Renal pelvis (tissue), 1 donor: ENCODE measurements at regions not wholly inside any gene's neighbourhood (a gene's known extent, or its start where the extent isn't known, plus 50 kb on each side); places are given as distances from the start of the nearest gene placed in this dataset.

Source experiments
- DNase-seq: peaks from one replicate; pipeline ENCODE4 v3.0.0-alpha.2; 2013

DNA sequence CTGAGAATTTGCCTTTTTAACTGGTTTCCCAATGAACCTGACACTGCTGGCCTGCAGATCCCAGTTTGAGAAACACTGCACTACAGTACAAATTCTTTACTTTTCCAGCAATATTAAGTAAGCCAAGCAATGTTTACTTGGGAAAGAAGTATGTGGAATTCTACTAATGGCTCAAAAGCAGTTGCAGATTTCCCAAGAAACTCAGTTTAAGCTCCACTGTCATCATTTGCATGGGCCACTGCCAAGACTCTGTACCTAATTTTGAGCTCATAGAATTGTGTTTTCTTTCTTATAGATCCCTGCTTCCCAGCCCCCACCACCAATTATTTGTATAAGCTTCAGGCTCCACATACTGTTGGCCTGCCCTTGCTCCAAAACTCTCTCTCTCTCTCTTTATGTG is 676.1 kb downstream of the RNF144A start:
- DNase-seq: no peak

DNA sequence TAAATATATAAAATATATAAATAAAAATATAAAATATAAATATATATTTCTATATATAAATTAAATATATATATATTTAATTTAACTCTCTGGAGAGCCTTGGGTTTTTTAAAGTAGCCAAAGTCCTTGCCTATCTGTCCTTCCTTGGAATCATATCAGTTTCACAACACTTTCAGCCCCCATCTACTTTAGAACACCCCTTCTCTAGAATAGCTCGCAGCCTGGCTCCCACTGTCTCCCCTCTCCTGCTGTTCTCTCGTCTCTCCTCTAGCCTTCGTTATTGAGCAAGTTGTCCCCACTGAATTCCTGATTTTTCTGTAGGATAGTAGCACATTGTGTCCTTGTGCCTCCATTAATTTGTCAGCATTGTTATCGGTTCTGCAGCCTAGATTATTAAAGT is 677.0 kb downstream of the RNF144A start:
- DNase-seq: no peak

DNA sequence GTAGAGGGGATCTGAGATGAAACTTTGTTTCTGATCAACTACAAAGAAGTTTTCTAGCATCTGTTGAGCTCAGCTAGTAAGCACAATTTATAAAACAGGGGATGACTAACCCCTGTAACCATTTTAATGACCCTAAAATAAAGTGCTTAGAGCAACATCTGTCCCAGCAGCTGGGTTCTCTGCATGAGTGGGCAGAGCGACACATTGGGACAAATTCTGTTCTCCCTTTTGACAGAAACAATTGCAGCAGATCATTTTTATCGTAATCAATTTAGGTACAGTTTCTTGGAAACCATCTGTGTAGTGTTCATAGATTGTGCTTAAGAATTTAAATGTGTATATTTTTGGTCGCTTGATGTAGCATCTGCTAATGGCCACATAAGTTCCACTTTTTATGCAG is 678.0 kb downstream of the RNF144A start:
- no peak for DNase-seq

DNA sequence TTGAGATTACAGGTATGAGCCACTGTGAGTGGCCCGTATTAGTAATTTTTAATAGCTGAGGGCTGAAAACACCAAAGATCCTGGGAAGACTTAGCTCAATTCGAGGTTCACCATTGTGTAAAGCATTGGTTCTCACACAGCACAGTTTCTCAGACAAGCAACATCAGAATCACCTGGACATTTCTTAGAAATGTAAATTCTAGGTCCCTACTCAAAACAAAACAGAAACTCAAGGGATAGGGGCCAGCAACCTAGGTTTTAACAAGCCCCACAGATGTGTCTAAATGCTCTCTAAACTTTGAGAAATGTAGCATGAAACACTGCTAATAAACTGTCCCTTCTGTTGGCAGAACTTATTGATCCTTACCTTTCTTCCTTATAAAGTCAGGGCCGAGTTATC is 681.2 kb downstream of the RNF144A start:
- no peak for DNase-seq

DNA sequence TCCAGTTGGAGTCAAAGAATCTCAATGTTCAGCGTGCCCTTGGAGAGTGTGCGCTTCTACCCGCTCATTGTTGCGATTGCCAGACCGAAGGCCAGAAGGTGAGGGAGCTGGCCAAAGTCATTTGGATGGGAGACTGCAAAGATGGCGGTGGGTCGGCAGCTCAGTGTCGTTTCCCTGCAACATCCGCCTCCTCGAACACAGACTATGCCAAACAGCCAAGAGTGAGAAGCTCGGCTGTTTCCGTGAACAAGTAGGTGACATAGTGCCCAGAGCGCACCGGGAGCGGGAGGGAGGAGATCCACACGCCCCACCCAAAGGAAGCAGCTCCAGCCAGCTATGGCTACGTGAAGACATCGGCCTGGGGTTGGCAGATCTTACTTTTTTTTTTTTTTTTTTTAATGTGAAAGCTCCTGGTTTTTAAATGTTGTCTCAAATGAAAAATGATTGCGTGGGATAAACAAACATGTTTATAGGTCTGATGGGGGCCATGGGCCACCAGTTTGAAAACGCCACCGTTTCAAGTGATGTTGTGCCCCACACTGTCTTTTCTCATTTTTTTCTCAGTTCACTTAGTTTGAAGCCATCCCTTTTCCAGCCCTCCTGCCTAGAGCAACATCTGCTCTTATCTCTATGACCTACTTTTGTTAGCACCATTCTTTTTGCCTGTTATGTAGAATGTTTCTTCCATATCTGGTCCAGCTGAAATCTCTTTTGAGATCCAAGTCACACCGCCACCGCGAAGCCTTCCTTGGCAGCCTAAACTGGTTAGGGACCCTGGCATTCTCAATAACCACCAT is 682.4 kb downstream of the RNF144A start:
- DNase-seq: no peak

DNA sequence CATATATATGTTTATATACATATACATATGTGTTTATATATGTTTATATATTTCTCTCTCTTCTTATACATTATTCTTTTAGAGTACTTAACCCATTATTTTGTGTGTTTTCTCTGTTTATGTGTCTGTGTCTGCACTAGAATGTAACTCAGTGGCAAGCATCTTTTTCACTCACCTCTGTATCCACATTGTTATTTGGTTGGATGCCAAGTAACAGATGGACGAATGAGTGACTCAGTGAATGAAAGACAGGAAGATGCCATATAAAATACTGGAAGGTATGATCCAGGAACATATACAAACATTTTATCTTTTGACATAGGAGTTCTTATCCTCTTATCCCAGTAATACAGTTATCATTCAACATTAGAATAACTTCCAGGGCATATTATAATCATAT is 684.8 kb downstream of the RNF144A start:
- DNase-seq: no peak

DNA sequence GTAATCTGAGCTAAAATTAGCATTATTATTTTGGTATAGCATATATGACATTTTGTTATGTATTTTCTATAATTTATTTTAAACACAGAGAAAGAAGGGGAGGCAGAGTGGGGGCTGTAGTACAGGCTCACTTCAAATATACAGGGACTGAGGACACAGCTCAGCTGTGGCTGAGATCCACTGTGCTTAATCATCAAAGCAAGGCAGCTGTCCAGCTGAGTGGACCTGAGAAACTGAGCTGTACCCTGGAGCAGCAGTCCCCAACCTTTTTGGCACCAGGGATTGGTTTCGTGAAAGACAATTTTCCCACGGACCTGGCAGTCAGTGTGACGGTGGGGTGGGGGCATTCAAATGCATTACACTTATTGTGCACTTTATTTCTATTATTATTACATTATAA is 687.2 kb downstream of the RNF144A start:
- DNase-seq: no peak

DNA sequence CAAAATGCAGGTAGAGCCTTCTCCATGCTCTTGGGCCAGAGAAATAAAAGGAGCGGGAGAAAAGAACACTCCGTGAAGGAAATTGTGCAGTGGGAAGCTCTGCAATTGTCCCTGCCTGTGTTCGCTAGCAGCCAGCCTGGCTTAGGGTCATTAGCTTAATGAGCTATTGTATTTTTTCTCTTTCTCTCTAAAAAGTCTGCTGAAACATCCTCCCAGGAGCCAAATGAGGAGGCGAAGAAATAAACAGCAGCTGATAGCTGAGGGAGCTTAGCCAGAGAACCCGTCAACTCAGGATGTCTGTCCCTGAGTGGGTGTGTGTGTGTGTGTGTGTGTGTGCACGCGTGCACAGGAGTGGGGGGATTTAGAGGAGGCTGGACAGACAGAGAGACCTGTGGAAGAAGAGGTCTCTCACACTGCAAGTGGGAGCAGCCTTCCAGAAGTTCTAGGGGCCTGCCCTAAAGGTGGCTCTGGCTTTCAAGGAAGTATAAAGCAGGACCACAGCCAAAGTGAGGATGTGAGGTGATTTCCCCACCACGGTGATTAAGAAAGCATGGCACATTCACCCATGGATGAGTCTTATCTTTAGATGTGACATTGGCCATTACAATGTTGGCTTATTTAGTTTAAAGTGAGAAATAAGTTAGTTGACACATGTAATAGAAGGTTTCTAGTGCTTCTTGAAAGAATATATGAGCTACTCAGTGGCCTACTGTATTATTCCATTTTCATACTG is 690.4 kb downstream of the RNF144A start:
- no peak for DNase-seq

DNA sequence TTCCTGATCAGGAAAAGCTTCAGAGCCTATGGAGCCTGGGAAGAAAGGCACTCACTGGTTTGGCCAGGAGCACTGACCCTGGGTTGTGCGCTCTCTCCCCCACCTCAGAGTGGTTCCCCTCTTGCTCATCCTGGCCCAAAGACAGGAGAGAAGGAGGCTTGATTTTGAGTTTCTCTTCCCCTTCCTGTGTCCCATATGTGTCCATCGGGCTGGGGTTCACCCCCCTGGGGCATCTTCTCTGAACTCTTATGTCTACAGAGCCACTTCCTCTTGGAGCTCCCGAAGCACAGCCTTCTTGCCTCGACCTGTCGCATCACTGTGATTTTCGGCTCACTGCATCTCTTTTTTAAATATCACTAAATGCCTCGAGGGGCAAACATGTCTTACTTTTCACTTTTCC is 692.3 kb downstream of the RNF144A start:
- no peak for DNase-seq

DNA sequence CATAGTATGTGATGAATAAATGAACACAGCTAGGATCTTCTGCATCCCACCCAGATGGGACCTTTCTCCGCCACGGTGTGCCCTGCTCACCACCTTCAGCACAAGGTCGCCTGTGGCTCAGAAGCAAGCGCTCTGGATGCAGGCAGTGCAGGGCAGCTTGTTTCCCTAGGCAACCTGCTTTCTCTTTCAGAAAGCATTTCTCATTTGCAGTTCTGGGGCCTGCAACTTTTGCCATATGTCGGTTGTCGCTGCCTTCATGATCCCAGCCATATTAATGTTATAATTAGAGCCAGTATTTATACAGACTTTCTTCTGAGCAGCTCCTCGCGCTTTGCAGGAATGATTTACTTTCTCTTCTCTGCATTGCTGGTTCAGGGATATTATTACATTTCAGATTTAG is 692.8 kb downstream of the RNF144A start:
- DNase-seq: no peak

DNA sequence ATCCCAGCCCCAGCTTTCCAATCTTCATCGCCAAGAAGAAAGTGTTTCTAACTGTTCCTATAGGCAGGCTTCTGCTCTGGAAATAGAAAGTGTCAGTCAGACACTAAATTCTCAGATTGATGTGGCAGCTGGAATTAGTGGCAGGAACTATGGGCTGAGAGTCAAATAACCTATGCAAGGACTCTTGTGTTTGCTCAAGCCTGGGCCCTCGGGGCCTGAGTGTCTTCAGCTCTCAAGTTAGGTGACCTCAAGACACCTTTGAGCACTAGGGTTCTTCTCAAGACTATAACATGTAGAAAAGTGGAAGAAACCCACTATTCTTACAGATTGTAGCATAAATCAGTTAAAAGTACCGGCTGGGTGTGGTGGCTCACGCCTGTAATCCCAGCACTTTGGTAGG is 694.5 kb downstream of the RNF144A start:
- no peak for DNase-seq

DNA sequence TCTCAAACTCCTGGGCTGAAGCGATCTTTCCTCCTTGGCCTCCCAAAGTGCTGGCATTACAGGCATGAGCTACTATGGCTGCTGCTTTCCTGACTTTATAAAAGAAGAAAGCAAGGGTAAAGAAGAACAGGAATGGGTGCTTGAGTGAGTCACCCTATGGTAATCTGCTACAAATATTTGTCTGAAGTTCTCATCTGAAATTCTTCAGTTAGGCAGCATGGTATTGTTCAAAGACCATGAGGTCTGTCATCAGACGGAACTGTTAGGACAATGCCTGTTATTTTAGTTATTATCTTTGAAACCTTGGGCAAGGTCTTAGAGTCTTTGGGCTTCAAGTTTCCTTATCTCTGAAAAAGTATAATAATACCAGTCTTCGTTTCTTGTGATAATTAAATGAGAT is 695.8 kb downstream of the RNF144A start:
- no peak for DNase-seq

DNA sequence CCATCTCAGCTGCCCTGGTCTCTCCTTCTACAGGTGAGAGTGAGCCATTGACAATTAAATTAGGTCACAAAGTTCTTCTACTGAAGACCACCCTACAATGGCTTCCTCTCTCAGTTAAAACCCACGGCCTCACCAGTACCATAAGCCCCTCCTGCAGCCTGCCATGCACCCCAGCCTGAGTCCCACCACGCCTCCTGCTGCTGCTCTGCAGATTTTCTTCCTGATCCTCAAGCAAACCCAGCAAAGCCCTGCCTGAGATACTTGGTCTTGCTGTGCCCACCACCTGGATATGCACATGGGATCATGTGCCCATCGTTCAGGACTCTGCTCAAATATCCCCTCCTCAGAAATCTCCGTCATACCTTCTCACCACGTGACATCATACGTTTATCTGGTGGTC is 696.6 kb downstream of the RNF144A start:
- DNase-seq: no peak

DNA sequence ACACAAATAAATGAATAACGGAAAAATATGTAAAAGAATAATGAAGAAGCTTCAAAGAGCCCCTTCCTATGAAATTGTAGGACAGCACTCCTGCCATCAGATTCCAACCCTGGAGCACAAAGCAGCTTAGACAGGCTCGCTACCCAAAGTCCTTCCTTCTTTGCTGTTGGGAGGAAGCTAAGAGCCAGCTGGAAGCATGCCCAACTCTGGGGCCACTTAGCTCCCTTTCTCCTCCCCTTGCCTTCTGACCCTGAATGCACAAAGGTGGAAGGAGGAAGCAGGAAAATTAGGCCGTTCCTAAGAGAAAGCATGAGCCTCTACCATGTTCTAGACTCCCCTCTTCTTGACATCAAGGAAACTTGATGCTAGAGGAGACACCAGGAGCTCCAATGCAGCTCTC is 700.8 kb downstream of the RNF144A start:
- DNase-seq: no peak

DNA sequence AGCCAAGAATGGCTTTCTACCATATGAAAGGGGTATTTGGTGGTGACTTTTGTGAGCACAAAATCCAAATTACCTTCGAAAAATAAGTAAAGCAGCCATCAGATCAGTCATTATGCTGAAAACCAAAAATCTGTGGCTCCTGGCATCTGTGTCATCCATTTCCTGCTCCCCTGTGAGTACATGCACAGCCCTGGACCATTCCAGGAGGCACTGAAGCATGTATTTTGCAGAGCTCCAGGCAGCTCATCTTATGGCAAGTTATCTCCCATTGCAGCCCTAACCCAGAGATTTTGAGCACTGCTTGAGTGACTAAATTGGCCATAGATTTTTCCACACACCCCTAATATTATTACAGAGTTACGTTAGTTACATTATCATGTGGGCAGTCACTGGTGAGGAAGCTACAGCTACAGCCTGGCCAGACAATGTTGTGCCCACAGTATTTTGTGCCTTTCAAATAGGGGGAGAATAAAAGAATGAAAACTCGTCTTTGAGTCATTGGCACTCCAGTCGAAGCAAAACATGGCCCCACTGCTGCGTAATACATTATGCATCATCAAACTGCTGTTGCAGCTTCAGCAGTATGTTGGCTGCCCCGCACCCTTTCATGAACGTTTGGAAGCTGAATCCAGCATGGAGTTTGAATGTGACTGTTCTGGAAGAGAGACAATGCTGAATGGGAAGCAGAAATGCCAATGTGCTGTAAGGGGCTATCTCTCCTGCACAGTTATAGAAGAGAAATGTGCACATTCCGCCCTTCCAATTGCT is 702.2 kb downstream of the RNF144A start:
- no peak for DNase-seq

DNA sequence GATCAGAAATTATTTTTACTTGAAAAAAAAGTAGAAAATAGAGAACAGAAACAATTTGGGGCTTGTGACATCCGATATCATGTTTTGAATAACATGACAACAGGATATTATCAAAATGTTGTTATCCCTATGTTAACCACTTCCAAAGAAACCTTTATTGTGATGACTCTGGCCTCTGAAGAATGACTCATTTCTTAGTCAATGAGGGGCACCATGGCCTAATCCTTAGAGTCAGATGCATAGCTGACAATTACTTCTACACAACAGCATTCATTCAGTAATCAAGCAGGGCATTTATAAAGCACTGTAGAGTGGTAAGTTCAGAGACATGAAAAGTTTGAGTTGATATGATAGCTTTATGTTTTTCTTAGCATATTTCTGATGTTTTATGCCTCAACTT is 703.0 kb downstream of the RNF144A start:
- no peak for DNase-seq

DNA sequence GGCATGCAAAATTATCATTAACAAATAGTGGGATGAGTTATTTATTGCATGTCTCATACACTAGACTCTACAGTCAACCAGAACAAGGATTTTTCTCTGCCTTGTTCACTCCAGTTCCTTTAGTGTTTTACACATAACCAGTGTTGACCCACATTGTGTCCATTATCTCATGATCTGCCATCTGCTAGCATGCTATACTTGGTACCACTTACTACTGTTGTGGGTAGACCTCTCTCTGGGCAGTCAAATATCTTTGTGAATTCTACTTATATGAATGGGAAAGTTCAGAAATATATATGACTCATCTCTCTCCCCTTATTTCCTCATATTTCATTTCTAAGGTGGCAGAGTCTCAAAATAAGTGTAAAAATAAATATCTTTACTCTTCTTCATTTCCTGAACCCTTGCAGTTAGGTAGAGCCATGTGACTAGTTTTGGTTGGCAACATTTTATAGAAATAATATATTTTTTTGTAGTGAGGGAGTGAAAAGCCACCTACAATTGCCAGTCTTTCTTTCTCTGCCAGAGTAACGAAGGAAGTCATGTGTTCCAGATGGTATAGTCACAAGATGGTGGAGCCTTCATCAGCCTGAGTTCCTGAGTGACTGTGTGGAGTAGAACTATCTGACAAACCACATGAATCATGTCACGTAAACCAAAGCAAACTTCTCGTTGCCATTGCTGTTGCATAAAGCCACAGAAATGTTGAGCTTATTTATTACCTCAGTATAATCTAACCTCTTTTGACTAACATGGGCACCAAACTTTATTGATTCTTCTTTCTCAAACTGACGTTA is 704.0 kb downstream of the RNF144A start:
- DNase-seq: no peak

DNA sequence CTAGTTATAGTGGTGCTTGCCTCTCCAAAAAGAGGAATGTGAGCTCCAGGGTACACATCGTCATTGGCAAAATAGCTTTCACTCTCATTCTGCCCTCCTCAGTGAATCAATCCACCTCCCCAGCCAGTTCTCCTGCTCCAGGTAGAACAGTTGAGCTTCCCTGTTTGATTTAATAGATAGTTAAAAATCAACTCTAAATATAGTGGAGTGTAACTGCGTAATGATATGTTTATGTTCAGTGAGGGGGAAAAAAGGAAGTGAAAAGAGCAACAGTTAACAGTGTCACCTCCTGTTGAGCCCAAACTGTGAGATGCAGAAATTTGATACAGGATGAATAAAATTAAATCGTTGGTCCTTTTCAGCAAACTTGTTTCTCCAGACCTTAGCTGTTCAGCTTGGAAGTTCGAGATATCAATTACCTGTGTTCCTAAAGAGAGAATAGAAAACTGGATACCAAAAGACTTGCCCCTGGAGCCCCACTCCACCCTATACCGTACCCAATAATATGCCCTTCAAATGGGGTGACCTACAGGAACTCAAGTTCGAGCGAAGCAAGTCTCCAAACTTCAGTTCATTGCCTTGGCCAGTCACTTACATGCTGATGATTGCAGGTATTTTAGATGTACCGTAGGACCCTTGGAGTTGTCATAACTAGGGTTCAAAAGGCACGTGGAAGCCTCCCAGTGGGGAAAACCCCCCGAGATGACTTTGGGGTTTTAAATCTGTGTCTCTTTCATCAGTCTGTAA is 708.4 kb downstream of the RNF144A start:
- no peak for DNase-seq

DNA sequence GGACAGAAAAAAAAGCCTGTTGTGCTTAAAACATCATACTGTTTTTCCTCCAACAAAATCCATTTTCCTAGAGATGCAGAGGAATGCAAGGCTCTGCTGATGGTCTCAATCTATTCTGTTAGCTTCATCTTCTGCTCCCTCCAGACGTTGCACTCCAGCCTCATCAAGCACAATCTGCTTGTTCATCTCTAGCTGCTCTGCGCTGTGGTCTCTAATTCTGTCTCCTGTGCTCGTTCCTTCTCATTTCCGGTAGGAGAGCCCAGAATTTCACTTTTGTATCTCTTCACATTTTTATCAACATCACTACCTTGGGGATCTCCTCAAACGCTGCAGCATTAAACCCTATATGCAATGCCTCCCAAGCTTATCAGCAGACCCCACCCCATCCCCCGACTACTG is 708.9 kb downstream of the RNF144A start:
- DNase-seq: no peak

DNA sequence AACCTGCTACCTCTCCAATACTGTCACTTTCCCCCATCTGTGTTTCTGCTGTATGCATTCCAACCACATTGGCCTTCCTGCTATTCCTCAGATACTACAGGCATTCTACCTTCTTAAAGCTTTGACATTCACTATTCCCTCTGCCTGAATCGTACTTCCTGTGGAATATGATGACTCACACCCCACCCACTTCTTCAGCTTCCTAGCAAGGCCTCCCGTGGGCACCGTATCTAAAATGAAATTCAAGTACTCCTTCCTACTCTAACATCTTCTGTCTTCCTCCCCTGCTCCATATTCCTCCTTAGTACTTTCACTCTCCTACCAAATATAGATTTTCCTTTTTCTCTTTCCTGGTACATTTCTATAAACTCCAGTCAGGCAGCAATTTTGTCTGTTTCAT is 710.4 kb downstream of the RNF144A start:
- no peak for DNase-seq

DNA sequence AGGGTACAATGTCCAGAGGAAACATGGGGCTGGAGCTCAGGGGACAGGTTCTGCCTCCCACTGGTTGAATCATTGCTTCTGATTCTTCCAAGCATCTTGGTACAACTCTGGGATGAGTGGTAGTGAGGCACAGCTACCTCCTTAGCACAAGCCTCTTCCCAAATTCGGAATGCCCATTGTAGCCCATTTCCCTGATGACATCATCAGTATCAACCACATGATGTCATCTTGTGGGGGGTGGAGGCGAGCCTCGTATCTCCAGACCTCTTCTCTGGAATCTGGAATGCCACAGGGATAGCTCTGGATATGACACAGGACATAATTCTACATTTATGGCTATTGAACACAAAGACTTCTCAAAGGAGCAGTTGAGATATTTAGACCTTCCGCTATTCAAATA is 715.2 kb downstream of the RNF144A start:
- no peak for DNase-seq
